GM21381 (cell line): ENCODE measurements at regions not wholly inside any gene's neighbourhood (a gene's known extent, or its start where the extent isn't known, plus 50 kb on each side); places are given as distances from the start of the nearest gene placed in this dataset.

ENCODE experiments used
- ATAC-seq: cut with Tn5 transposase; IDR thresholded peaks from one replicate; pipeline ENCODE4 v1.9.1; 2021; ENCODE audit warnings: mild to moderate bottlenecking, moderate library complexity; ENCODE audit not compliant: unreplicated experiment

DNA sequence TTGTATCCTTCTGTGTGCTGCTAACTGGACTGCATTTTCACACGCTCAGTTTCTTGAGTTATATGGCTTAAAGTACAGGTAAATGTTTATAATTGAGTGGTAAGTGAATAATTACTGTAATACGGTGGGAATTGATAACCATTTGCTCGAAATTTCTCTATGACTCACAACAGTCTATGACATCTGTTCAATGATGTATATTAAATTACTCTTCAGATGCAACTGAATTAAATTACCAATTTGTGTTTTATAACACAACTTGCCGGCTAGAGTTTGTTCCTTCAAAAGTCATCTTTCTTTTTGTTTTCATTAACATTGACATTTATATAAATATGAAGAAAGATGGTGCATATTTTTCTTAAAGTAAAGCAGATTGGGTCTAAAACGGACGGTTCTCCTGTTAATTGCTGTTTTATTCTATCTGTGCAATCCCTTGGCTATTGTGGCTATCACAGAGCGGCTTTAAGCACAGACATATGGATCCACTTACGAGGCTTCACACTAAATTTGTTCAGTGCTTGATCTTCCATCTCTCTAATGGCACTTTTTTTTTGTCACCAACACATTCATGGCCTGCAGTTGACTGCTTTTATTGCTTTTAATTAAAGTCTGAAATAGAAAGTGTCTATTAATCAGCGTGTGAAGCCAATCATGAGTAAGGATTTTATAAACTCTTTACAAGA lies 1291.6 kb upstream of the SLC10A2 start:
- ATAC-seq: no peak

DNA sequence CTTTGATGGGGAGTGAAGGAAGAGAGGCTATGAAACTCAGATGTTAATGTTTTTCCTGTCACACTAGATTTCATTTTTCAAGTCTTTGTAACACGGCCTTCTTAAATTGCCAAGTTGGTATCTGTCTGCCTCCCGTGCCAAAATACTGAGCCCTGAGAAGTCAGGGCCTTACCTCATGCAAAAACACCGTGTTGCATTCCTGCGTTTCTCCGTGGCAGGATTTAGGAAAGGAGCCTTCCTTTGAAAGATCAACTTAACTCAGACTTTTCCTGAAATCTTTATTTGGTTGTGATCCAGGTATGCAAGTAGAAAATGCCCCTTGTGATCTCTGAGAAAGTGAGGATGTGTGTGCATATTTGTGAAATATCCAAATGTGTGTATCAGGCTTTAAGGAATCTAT lies 1291.0 kb upstream of the SLC10A2 start:
- ATAC-seq: no peak

GRCh38 chr13:104355041-104355670 lies 1288.9 kb upstream of the SLC10A2 start:
- ATAC-seq: no peak

GRCh38 chr13:104327211-104327610 lies 1261.0 kb upstream of the SLC10A2 start:
- ATAC-seq: no peak

DNA sequence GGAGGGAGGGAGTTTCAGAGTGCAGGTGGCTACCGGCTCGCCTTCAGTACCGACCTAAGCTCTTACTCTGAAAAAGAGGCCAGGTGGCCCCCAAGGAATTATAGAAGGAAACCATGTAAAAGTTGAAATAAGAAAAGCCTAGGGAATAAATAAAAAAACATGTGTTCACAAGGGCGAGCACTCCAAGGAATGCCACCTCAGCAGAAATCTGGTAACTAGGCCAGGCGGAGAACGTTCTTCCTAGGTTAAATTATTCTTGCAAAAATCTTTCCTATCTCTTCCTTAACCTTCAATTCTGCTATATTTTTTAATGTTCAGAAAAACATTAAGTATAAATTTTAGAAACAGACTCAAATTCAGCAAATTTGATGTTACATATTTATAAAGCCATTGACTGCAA lies 1260.3 kb upstream of the SLC10A2 start:
- no peak for ATAC-seq

- no peak for ATAC-seq
Observed at GRCh38 chr13:104321756-104322155, 1255.5 kb upstream of the SLC10A2 start.

DNA sequence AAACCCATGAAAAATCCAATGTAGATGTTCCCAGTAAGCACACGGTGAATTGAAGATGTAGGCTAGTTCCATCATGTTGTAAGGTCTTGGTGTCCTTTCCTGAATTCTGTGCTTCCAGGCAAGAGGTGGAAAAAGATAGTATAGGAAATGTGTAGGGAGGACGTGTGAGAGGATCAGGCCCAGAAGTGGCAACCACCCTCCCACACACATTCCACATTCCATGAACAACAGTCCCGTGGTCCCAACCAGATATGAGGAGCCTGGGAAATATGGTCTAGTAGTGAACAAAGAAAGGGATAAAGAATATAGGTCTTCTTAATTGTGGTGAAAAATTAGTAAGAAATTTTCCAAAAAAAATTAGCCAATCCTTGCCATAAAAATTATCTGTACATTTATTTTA lies 1254.2 kb upstream of the SLC10A2 start:
- ATAC-seq: no peak

- no peak for ATAC-seq
Observed at GRCh38 chr13:104318121-104318520, 1251.9 kb upstream of the SLC10A2 start.

DNA sequence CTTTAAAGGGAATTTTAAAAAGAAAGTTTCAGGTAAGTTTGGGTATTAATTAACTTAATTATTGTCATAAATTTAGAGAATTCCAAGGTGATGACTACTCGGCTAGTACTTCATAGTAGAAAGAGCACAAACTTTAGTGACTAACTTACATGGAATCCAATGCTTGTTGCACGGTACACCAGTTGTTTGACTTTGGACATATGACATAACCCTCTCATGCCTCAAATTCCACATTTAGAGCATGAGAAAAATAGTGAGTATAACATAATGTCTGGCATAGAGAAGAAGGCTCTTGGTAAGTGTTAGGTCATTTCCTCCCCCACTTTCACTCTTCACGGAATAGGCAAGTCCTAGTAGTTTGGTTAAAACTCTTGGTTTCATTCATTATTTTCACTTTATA lies 1249.4 kb upstream of the SLC10A2 start:
- no peak for ATAC-seq

DNA sequence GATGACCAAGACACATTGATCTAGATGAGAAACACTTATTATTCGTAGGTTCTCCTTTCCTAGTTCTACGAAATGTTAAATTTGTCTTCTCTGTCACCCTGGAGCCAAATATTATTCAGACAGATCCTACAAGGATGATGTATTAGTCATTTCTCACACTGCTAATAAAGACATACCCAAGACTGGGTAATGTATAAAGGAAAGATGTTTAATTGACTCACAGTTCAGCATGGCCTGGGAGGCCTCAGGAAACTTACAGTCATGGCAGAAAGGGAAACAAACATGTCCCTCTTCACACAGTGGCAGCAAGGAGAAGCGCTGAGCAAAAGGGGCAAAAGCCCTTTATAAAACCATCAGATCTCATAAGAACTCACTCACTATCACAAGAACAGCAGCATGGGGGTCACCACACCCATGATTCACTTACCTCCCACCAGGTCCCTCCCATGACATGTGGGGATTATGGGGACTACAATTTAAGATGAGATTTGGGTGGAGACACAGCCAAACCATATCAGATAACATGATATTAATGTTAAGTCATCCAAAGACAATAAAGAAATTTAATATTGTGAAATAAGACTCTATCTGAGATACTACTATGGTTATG lies 1248.8 kb upstream of the SLC10A2 start:
- no peak for ATAC-seq

GRCh38 chr13:104314321-104314720 lies 1248.1 kb upstream of the SLC10A2 start:
- no peak for ATAC-seq

DNA sequence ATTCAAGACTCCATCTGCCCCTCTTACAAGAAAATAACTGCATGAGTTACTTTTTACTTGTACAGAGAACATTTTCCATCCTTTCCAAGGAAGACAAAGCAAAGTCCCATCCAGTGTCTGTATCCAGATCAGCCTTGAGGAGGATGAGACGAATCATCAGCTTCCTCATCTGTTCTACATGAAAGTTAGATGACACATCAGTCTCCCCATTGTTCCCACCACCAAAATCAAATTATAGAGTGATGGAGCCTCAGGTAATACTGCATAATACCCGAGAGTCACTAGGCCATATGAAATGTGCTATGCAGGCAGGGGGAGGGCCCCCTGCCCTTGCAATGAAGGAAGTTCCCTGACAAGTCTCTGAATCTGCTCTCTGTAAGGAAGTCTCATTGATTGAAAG lies 1244.6 kb upstream of the SLC10A2 start:
- no peak for ATAC-seq

GRCh38 chr13:104309431-104309830 lies 1243.2 kb upstream of the SLC10A2 start:
- no peak for ATAC-seq

DNA sequence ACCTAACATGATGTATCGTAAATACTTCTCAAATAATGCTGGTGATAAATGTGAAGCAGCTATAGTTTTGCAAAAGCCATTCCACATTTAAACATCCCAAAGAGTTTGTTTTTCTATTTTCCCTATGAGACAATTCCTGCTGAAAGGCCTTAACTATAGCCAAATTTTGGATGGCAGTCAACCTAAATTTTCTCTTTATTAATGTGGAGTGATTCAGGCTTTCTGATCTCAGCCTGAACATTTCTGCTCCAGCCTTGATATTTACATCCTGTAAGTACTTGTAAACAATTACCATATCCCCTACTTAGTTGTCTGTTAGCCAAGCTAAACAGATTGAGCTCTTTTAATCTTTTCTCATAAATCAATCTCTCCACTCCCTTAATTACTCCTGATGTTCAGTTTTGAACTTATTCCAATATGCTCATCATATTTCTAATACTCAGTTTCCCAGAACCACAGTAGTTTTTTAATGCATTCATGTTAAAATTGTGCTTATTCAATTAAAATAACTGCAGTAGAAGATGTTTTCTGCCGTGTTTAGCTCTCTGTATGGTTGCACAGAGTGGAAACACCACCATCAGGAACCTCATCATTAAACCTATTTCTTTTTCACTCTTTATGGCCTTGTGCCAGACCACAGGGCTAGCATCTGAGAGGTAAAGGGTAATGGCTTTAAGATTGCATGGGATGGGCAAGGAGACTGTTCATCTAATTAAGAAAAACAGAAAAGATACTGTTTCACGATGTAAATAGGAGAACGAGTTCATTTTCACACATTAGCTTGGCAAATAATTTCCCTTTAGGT lies 1235.2 kb upstream of the SLC10A2 start:
- ATAC-seq: no peak

DNA sequence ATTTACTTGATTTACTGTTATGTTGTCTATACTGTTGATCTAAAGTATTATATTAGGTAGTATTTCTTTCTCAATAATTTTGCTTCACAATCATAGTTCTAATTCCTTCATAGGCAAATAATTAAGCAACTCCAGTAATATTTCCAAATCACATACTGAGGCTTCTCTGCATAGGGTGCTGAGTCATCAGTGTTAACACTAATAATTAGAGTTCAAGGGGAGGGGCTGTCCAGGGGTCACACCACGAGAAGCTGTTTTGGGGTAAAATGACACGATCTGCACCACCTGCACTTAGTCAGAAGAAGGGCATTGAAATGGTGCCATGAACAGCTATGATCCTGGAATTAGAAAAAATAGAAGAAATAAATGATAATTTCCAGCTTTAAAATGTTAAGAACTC lies 1230.9 kb upstream of the SLC10A2 start:
- ATAC-seq: no peak

- ATAC-seq: no peak
Observed at GRCh38 chr13:104296286-104296685, 1230.1 kb upstream of the SLC10A2 start.

DNA sequence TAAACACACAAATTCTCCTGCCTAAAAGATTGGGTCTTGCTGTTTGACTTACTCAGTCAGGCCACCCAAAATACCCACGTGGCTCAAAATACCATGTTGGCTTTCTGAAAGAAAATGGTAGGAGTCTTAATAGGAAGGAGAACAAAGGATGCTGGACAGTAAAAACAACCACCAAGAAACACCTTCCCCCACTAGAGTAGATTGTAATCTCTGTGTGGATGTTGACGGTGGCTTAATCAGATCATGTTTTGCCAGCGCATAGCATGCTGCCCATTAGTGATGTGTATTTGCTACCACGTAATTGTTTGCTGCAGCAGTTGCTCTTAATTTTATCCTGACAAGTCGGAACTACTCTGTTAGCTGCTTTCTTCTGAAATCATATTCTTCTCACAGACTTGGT lies 1229.3 kb upstream of the SLC10A2 start:
- ATAC-seq: no peak

DNA sequence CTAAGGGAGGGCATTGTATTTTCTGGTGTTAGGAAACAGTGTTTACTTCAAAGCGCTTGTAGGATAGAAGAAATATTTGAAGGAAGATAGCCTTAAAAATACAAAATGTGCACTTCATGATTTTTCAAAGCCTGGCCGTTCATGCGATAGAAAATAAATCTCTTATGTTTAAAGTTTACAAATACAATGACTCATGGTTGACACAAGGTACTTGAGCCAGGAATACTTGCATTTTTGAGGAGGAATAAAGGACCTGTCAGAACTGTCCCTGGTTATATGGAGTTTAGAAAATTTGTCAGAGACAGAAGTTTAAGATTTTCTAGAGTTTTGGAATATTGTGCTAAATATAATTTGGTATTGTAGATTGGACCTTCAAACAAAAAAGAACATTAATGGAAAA lies 1223.2 kb upstream of the SLC10A2 start:
- no peak for ATAC-seq

- no peak for ATAC-seq
Observed at GRCh38 chr13:104288496-104288895, 1222.3 kb upstream of the SLC10A2 start.

DNA sequence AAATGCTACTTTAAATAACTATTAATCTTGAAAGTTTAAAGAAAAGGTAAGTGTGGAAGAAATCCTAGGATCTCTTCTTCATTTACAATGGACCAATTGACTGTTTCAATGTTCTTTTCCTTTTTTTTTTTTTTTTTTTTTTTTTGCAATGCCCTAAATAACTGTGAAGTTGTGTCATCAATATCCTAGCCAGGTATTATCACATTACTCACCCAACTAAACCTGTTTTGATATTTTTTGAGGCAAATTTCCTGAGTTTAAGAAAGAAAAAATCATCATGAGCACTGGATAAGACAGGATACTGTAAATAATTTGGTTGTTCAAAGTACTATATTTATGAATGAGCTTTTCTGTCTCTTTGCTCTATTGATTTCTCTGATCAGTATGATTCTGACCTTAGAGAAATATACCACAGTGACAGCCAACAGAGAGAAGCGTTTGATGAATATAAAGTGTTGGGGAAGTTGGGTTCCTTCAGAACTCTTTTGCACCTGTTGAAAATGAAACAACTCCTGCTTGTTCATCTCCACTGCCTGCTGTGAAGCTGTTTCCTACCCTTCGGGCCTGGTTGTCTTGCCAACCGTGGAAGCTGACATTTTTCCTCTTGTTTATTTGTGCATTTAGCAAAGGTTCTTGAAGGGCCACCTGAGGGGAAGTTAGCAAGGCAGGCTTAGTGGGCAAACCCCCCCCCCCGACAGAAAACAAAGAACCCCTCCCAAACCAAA lies 1220.5 kb upstream of the SLC10A2 start:
- no peak for ATAC-seq

GRCh38 chr13:104281910-104282309 lies 1215.7 kb upstream of the SLC10A2 start:
- ATAC-seq: no peak
